ENCODE measurements at regions not wholly inside any gene's neighbourhood (a gene's known extent, or its start where the extent isn't known, plus 50 kb on each side); places are given as distances from the start of the nearest gene placed in this dataset.

DNA sequence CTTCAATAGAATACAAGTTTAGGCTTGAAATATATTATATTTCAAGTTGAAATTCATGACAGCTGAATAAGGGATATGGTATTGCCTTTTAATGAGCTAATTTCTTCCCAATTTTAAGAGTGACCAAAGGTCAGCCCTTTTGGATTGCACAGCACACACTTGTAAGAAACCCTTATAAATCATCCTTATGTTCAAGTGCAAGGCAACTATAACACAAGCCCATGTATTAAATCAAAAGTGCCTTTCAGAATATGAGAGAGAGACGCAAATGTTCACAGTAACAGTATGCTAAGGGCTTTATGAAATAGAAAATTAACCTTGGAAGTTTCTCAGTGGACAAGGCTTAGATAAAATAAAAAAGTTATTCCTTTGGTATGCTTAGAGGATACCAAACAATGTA lies 121.7 kb upstream of the PTPRK start:
- H3K4me3 ChIP-seq, result no peak overlapping the region
- no peak overlapping the region for H3K27ac ChIP-seq
- WGBS, 3 donors, result 78 to 88% (median 81%) methylated on average over 1 of the region's 1 CpG
- H3K36me3 ChIP-seq, result no peaks in the 10 kb centered on the region
- H3K9me3 ChIP-seq, result no peaks in the 10 kb centered on the region
- TF ChIP-seq POLR2A (IDR thresholded peaks at IDR 0.05) (no peak), EP300 (IDR thresholded peaks at IDR 0.05) (no peak)
- TF ChIP-seq, protein P1, sequence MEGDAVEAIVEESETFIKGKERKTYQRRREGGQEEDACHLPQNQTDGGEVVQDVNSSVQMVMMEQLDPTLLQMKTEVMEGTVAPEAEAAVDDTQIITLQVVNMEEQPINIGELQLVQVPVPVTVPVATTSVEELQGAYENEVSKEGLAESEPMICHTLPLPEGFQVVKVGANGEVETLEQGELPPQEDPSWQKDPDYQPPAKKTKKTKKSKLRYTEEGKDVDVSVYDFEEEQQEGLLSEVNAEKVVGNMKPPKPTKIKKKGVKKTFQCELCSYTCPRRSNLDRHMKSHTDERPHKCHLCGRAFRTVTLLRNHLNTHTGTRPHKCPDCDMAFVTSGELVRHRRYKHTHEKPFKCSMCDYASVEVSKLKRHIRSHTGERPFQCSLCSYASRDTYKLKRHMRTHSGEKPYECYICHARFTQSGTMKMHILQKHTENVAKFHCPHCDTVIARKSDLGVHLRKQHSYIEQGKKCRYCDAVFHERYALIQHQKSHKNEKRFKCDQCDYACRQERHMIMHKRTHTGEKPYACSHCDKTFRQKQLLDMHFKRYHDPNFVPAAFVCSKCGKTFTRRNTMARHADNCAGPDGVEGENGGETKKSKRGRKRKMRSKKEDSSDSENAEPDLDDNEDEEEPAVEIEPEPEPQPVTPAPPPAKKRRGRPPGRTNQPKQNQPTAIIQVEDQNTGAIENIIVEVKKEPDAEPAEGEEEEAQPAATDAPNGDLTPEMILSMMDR (IDR thresholded peaks at IDR 0.05), result no peak
- H3K4me1 ChIP-seq (ENCODE audit: insufficient read depth), result no peaks in the 10 kb centered on the region
- intact Hi-C loops (cut with DNase I), result no loop called here
- DNase-seq, result no peak
- H3K27me3 ChIP-seq, result no peaks in the 10 kb centered on the region

DNA sequence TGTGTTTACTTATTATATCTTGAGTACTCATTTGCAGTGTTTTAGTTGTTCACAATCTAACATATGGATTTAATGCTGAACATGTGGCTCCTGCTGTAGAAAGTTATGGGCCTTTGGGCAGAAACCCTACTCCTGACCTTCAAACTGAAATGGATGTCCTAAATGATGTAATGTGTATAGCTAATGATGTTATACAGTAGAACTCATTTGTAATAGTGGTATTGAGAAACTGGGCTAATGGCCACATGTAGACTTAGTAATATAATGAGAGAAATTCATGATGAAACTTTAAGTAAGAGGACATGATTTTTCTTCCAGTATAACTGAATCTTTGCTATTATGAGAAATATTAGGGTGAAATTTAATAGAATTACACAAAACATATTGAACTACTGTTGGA lies 121.3 kb upstream of the PTPRK start:
- Histone ChIP-seq H3K36me3 (no peaks in the 10 kb centered on the region), H3K4me3 (no peak overlapping the region), H3K27ac (no peak overlapping the region), H3K4me1 (ENCODE audit: insufficient read depth) (no peaks in the 10 kb centered on the region), H3K27me3 (no peaks in the 10 kb centered on the region), H3K9me3 (no peaks in the 10 kb centered on the region)
- TF ChIP-seq POLR2A (IDR thresholded peaks at IDR 0.05) (no peak), EP300 (IDR thresholded peaks at IDR 0.05) (no peak)
- TF ChIP-seq, protein P1 (IDR thresholded peaks at IDR 0.05), result no peak
- intact Hi-C loops (cut with DNase I), result no loop called here
- DNase-seq, result no peak

DNA sequence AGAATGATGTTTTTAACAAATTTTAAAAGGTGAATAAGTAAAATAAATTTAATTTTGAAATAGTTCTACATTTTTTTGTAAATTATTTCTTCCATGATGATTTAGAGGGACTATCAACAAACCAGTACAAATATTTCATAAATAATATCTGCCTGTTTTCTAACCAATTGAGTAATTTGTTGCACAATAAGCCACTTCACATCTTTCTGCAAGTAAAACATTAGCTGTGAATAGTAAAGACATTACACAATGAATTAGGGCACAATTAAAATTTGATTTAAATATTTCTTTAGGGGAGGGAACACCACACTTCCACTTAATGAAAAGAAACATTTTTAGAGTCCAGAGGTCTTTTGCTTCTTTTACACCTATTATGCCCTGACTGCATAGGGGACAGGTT lies 118.4 kb upstream of the PTPRK start:
- intact Hi-C loops (cut with DNase I), result no loop called here
- H3K4me3 ChIP-seq, result no peak overlapping the region
- TF ChIP-seq, protein P1 (IDR thresholded peaks at IDR 0.05), result no peak
- TF ChIP-seq POLR2A (IDR thresholded peaks at IDR 0.05) (no peak), EP300 (IDR thresholded peaks at IDR 0.05) (no peak)
- no peak for DNase-seq
- H3K27me3 ChIP-seq, result no peaks in the 10 kb centered on the region
- H3K9me3 ChIP-seq, result no peaks in the 10 kb centered on the region
- no peak overlapping the region for H3K27ac ChIP-seq
- H3K36me3 ChIP-seq, result no peaks in the 10 kb centered on the region
- H3K4me1 ChIP-seq (ENCODE audit: insufficient read depth), result no peaks in the 10 kb centered on the region

DNA sequence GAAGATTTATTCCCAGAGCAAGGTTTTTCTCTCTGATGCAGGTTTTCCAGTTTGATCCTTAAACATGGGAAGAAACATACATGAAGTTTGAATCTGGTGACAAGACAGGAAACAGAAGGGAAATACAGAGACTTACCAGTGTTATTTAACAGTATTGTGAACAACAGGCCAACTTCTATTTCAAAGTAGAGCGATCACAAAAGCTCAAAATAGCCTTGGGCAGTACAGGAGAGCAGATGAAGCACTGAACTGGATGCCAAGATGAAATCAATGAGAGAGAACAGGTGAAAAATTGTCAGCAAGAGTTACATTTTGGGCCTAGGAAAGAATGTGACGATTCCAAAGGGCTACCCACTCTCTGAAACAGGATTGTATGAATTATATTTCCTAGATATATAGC lies 114.8 kb upstream of the PTPRK start:
- Histone ChIP-seq H3K27ac (no peak overlapping the region), H3K9me3 (no peaks in the 10 kb centered on the region), H3K36me3 (no peaks in the 10 kb centered on the region), H3K27me3 (no peaks in the 10 kb centered on the region), H3K4me3 (no peak overlapping the region), H3K4me1 (ENCODE audit: insufficient read depth) (no peaks in the 10 kb centered on the region)
- WGBS, 3 donors, result 88 to 97% (median 91%) methylated on average over 2 of the region's 2 CpGs
- intact Hi-C loops (cut with DNase I), result no loop called here
- no peak for TF ChIP-seq EP300 (IDR thresholded peaks at IDR 0.05)
- no peak for DNase-seq

DNA sequence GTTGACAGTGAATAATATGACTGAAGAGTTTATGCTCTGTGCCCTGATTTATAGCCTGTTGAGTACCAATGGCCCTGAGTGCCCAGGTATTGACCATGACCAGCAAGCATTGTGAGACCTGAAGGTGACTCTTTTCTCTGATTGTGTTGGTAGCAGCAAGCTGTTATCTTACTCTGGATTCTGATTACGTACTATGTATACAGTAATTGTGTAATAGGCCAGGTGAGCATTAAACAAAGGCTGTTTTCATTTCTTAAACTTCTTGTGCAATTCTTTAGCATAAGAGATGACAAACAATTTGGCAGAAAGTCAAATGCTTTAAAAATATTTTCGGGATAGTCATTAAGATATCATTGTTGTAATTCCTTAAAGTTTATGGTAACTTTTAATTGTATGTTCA lies 111.7 kb upstream of the PTPRK start:
- TF ChIP-seq, protein P1 (IDR thresholded peaks at IDR 0.05), result no peak
- TF ChIP-seq POLR2A (IDR thresholded peaks at IDR 0.05) (no peak), EP300 (IDR thresholded peaks at IDR 0.05) (no peak)
- intact Hi-C loops (cut with DNase I), result no loop called here
- Histone ChIP-seq H3K36me3 (no peaks in the 10 kb centered on the region), H3K4me3 (no peak overlapping the region), H3K27ac (no peak overlapping the region), H3K9me3 (no peaks in the 10 kb centered on the region), H3K4me1 (ENCODE audit: insufficient read depth) (no peaks in the 10 kb centered on the region), H3K27me3 (no peaks in the 10 kb centered on the region)
- 60 to 63% (median 62%) methylated on average over 2 of the region's 2 CpGs for WGBS, 3 donors
- DNase-seq, result no peak
